Neuronal stem cell (in vitro differentiated cells): ENCODE measurements at regions not wholly inside any gene's neighbourhood (a gene's known extent, or its start where the extent isn't known, plus 50 kb on each side); places are given as distances from the start of the nearest gene placed in this dataset.

Source experiments
- DNase-seq: peaks from one replicate; pipeline ENCODE4 v3.0.0-alpha.2; 2013; ENCODE audit warnings: low spot score
- H2AFZ ChIP-seq: one replicate; pipeline ENCODE4 v1.6.1; 2013; ENCODE audit warnings: mild to moderate bottlenecking, low read length, inconsistent platforms
- H2AK5ac ChIP-seq: 2 replicates; pipeline ENCODE4 v1.6.1; 2013; ENCODE audit warnings: low read depth, mild to moderate bottlenecking, inconsistent platforms, low read length, moderate library complexity, mixed read lengths
- H2BK120ac ChIP-seq: 2 replicates; pipeline ENCODE4 v1.6.1; 2013; ENCODE audit warnings: low read depth, mild to moderate bottlenecking, inconsistent platforms, low read length, moderate library complexity, mixed read lengths
- H2BK12ac ChIP-seq: one replicate; pipeline ENCODE4 v1.6.1; 2013; ENCODE audit warnings: low read length, inconsistent platforms
- H2BK15ac ChIP-seq: 2 replicates; pipeline ENCODE4 v1.6.1; 2013; ENCODE audit warnings: mild to moderate bottlenecking, low read length, inconsistent platforms, mixed read lengths
- H2BK5ac ChIP-seq: one replicate; pipeline ENCODE4 v1.6.1; 2013; ENCODE audit warnings: inconsistent platforms, mild to moderate bottlenecking, low read length, moderate library complexity
- H3K14ac ChIP-seq: one replicate; pipeline ENCODE4 v1.6.1; 2013; ENCODE audit warnings: low read length, inconsistent platforms
- H3K18ac ChIP-seq: 2 replicates; pipeline ENCODE4 v1.6.1; 2013; ENCODE audit warnings: low read length, inconsistent platforms
- H3K23ac ChIP-seq: 2 replicates; pipeline ENCODE4 v1.6.1; 2013; ENCODE audit warnings: low read depth, mild to moderate bottlenecking, mixed read lengths, low read length, inconsistent platforms; ENCODE audit not compliant: poor library complexity
- H3K27ac ChIP-seq: replicated peaks from 3 replicates; pipeline ENCODE4 v1.5.1; 2013; ENCODE audit warnings: low read length, inconsistent platforms
- H3K27me3 ChIP-seq, 3 experiments: 2 replicates each; pipeline ENCODE4 v1.6.1; 2013; ENCODE audit warnings: low read length in 3 of 3, mild to moderate bottlenecking in 2 of 3, inconsistent platforms in 1 of 3, low read depth in 1 of 3, mixed read lengths in 1 of 3, moderate library complexity in 1 of 3; ENCODE audit not compliant: control insufficient read depth in 3 of 3, insufficient read depth in 3 of 3
- H3K36me3 ChIP-seq, 2 donors: replicated peaks in 1 of 2; 2 replicates each; pipeline ENCODE4 v1.6.1; 2013; ENCODE audit warnings: low read length in 2 of 2; ENCODE audit not compliant: control insufficient read depth in 2 of 2, insufficient read depth in 2 of 2
- H3K4ac ChIP-seq: 2 replicates; pipeline ENCODE4 v1.6.1; 2013; ENCODE audit warnings: inconsistent platforms, mild to moderate bottlenecking, low read length, moderate library complexity
- H3K4me1 ChIP-seq, 2 donors: 1 replicate in 1 of 2; 2 replicates in 1 of 2; pipeline ENCODE4 v1.6.1; 2013; ENCODE audit warnings: low read length in 2 of 2, low read depth in 1 of 2; ENCODE audit not compliant: control insufficient read depth in 2 of 2, insufficient read depth in 1 of 2
- H3K4me2 ChIP-seq: one replicate; pipeline ENCODE4 v1.6.1; 2013; ENCODE audit warnings: mild to moderate bottlenecking, low read length, inconsistent platforms; ENCODE audit not compliant: insufficient read depth, poor library complexity, severe bottlenecking
- H3K4me3 ChIP-seq, 2 donors: 2 replicates each; pipeline ENCODE4 v1.5.1; 2013; ENCODE audit warnings: low read length in 2 of 2, mild to moderate bottlenecking in 2 of 2, inconsistent platforms in 1 of 2, moderate library complexity in 1 of 2
- H3K79me1 ChIP-seq: one replicate; pipeline ENCODE4 v1.6.1; 2013; ENCODE audit warnings: low read depth, mild to moderate bottlenecking, inconsistent platforms, low read length, moderate library complexity
- H3K9ac ChIP-seq: one replicate; pipeline ENCODE4 v1.6.1; 2013; ENCODE audit warnings: mild to moderate bottlenecking, low read depth, low read length, inconsistent platforms; ENCODE audit not compliant: poor library complexity
- H3K9me3 ChIP-seq, 2 donors: replicated peaks in 1 of 2; 2 replicates each; pipeline versions ENCODE3 to v1.6.1; 2013; ENCODE audit warnings: low read length in 2 of 2, mild to moderate bottlenecking in 2 of 2, inconsistent platforms in 1 of 2, low read depth in 1 of 2, mixed read lengths in 1 of 2, moderate library complexity in 1 of 2; ENCODE audit not compliant: control insufficient read depth in 2 of 2, insufficient read depth in 1 of 2
- H4K8ac ChIP-seq: one replicate; pipeline ENCODE4 v1.6.1; 2013; ENCODE audit warnings: low read depth, mild to moderate bottlenecking, inconsistent platforms, low read length, moderate library complexity
- H4K91ac ChIP-seq: one replicate; pipeline ENCODE4 v1.6.1; 2013; ENCODE audit warnings: low read length, low read depth, mild to moderate bottlenecking, inconsistent platforms; ENCODE audit not compliant: poor library complexity
- whole genome bisulfite sequencing, 2 donors: extraction: QIAGEN DNeasy Blood & Tissue Kit; methylation state at CpG; one replicate each; pipeline ENCODE4 v1.1.7; 2013; ENCODE audit warnings: missing lambda C conversion rate in 2 of 2, mixed read lengths in 1 of 2; ENCODE audit not compliant: insufficient read length in 2 of 2, insufficient replicate concordance in 1 of 2; ENCODE audit errors: extremely low coverage in 2 of 2; 5-methylcytosine and 5-hydroxymethylcytosine counted together

DNA sequence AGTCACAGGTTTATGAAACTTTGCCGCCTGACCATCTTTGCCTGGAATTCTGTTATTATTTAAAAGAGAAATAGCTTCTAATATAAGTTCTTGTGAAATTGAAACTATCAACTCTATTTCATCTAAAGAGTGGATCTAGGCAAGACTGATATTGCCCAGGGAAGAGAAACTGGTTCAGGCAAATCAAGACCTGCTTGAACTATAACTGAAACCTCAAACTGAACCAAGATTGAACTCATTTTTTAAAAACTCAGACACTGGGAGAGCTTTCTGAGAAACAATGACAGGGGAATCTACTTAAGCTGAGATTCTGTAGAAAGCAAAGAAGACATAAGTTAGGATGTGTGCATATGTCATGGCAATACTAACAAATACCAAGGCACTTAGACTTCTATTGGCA lies 815.8 kb downstream of the BRINP1 start:
- Histone ChIP-seq H3K23ac (no peak overlapping the region), H3K4me3 (no peak overlapping the region), H2BK5ac (no peak overlapping the region), H3K14ac (no peak overlapping the region), H2AFZ (no peak overlapping the region), H4K91ac (no peak overlapping the region), H2BK15ac (no peak overlapping the region), H2BK120ac (no peak overlapping the region), H2BK12ac (no peak overlapping the region), H2AK5ac (no peak overlapping the region), H3K27ac (no peak overlapping the region), H3K4me1 (no peaks in the 10 kb centered on the region), H3K4ac (no peak overlapping the region), H3K4me2 (no peak overlapping the region), H4K8ac (no peak overlapping the region), H3K9ac (no peak overlapping the region), H3K36me3 (no peaks in the 10 kb centered on the region), H3K27me3 (no peaks in the 10 kb centered on the region), H3K79me1 (no peaks in the 10 kb centered on the region), H3K18ac (no peak overlapping the region), H3K9me3 (no peaks in the 10 kb centered on the region)
- DNase-seq: no peak
- whole genome bisulfite sequencing, 2 donors: no CpG with 5 or more reads among the region's 1 CpG

DNA sequence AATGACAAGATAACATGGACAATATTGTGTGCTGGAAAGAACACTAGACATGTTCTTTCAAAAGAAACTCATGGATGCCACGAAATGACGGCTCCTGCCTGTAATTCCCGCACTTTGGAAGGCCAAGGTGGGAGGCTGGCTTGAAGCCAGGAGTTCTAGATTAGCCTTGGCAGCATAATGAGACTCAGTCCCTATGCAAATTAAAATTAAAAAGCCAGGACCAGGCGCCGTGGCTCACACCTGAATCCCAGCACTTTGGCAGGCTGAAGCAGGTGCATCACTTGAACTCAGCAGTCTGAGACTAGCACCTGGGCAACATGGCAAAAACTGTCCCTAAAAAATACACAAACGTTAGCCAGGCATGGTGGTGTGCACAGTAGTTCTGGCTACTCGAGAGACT lies 814.2 kb downstream of the BRINP1 start:
- Histone ChIP-seq H4K8ac (no peak overlapping the region), H3K36me3 (no peaks in the 10 kb centered on the region), H2BK12ac (no peak overlapping the region), H3K4me1 (no peaks in the 10 kb centered on the region), H2BK120ac (no peak overlapping the region), H2BK15ac (no peak overlapping the region), H3K79me1 (no peaks in the 10 kb centered on the region), H3K9me3 (no peaks in the 10 kb centered on the region), H3K4me2 (no peak overlapping the region), H3K4ac (no peak overlapping the region), H2BK5ac (no peak overlapping the region), H2AK5ac (no peak overlapping the region), H4K91ac (no peak overlapping the region), H3K27ac (no peak overlapping the region), H3K14ac (no peak overlapping the region), H3K9ac (no peak overlapping the region), H3K23ac (no peak overlapping the region), H3K27me3 (no peaks in the 10 kb centered on the region), H2AFZ (no peak overlapping the region), H3K4me3 (no peak overlapping the region), H3K18ac (no peak overlapping the region)
- WGBS, 2 donors: no CpG with 5 or more reads among the region's 7 CpGs
- no peak for DNase-seq

DNA sequence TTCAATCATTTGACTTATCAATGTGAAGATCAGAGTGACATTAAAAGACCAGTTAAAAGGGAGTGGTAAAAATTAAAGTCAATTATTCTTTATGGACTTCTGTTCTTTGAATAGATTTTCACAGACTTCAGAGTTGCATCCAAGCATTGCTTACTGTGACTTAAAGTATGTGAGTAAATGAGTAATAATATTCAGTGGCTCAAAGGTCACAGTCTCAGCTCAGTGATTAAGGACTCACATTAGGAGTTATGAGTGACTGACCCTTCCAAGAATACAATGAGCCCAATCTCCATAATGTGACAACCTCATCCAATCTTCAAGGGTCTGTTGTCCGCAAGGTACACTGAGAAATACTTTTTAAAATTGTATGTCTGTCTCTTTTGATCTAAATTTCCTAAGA lies 811.2 kb downstream of the BRINP1 start:
- Histone ChIP-seq H2BK5ac (no peak overlapping the region), H3K27me3 (no peaks in the 10 kb centered on the region), H3K36me3 (no peaks in the 10 kb centered on the region), H3K4ac (no peak overlapping the region), H3K9me3 (no peaks in the 10 kb centered on the region), H3K23ac (no peak overlapping the region), H3K4me1 (no peaks in the 10 kb centered on the region), H3K79me1 (no peaks in the 10 kb centered on the region), H2BK120ac (no peak overlapping the region), H3K4me3 (no peak overlapping the region), H3K18ac (no peak overlapping the region), H3K9ac (no peak overlapping the region), H2BK15ac (no peak overlapping the region), H4K91ac (no peak overlapping the region), H3K4me2 (no peak overlapping the region), H4K8ac (no peak overlapping the region), H3K14ac (no peak overlapping the region), H2AK5ac (no peak overlapping the region), H2BK12ac (no peak overlapping the region), H3K27ac (no peak overlapping the region), H2AFZ (no peak overlapping the region)
- no CpG with 5 or more reads among the region's 1 CpG for WGBS, 2 donors
- DNase-seq: no peak

DNA sequence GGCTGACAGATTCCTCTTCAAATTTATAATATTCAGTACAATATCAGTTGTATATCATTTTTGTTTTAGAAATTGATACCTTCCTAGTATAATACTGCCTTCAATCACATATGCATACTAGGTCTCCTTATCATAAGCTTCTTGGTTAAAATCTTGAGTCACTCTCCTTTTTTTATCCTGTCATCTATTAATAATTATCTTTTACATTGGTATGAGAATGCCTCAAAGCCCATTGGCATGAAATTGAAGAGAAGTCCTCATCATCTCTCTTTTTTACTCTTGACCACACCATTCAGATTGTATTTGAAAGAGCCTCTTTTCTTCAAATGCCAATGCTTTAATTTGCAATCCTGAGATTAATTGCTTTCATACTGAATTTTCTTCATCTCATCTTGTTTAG lies 810.3 kb downstream of the BRINP1 start:
- no peak for DNase-seq
- Histone ChIP-seq H4K91ac (no peak overlapping the region), H3K79me1 (no peaks in the 10 kb centered on the region), H3K4me3 (no peak overlapping the region), H3K27ac (no peak overlapping the region), H2BK5ac (no peak overlapping the region), H3K23ac (no peak overlapping the region), H3K9ac (no peak overlapping the region), H2BK12ac (no peak overlapping the region), H3K4ac (no peak overlapping the region), H2BK15ac (no peak overlapping the region), H3K4me1 (no peaks in the 10 kb centered on the region), H3K27me3 (no peaks in the 10 kb centered on the region), H3K9me3 (no peaks in the 10 kb centered on the region), H2BK120ac (no peak overlapping the region), H3K36me3 (no peaks in the 10 kb centered on the region), H2AFZ (no peak overlapping the region), H2AK5ac (no peak overlapping the region), H3K4me2 (no peak overlapping the region), H4K8ac (no peak overlapping the region), H3K14ac (no peak overlapping the region), H3K18ac (no peak overlapping the region)
